ENCODE measurements at regions not wholly inside any gene's neighbourhood (a gene's known extent, or its start where the extent isn't known, plus 50 kb on each side); places are given as distances from the start of the nearest gene placed in this dataset.
"Not testable (repeated sequence)": the region's sequence is repeated elsewhere in the genome, so short reads cannot be mapped to it uniquely, and the experiment has no call there.

DNA sequence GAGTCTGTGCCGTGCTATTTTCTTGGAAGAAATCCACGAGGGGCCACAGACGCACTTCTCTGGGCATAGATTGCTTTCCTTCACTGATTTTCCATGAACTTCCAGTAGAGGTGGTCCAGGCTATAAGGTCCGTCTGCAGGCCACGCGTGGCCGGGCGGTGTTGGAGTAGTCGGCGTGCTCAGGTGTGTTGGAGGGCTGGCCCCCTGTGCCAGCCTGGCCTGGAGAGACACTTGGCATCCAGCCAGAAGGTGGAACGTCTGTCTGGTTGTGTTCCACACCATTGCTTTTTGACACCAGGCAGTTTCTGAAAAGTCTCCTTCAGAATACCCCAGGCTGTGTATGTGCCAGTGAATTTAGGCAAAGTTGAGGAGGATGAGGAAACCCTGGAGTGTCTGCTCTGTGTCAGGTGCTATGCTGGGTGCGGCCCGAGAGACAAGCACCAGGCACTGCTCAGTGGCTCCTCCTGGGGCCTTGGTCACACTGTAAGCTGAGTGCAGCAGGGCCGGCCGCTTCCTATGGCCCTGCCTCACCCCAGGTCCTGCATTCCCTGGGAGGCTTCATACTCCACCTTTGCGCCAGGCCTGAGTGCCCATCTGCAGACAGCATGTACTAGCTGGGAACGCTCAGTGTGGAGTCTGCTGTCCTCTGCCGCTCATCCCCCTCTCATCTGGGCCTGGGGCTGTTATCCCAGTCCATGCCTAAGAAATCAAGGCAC lies 52.1 kb upstream of the TAMM41 start:
- no peaks in the 10 kb centered on the region for H3K36me3 ChIP-seq (ENCODE audit: insufficient read depth, low read length)
- no peak overlapping the region for H3K4me3 ChIP-seq (ENCODE audit: low read depth, low read length)
- H3K27ac ChIP-seq (ENCODE audit: low read depth, low read length): no peak overlapping the region
- H3K79me2 ChIP-seq (ENCODE audit: control insufficient read depth, insufficient read depth, low read length, unreplicated experiment): no peaks in the 10 kb centered on the region
- peaks cover 7% of the 10 kb centered on the region; the same call in 1 of the 2 replicates for H3K27me3 ChIP-seq (ENCODE audit: insufficient read depth, low read length)
- H3K4me1 ChIP-seq (ENCODE audit: control insufficient read depth, insufficient read depth, low read length, unreplicated experiment): no peaks in the 10 kb centered on the region
- no peak overlapping the region for H2AFZ ChIP-seq (ENCODE audit: low read length, unreplicated experiment)

GRCh38 chr3:11899389-11899788 lies 52.7 kb upstream of the TAMM41 start:
- not testable (repeated sequence) for H2AFZ ChIP-seq (ENCODE audit: low read length, unreplicated experiment); H3K27ac ChIP-seq (ENCODE audit: low read depth, low read length); H3K4me1 ChIP-seq (ENCODE audit: control insufficient read depth, insufficient read depth, low read length, unreplicated experiment); H3K79me2 ChIP-seq (ENCODE audit: control insufficient read depth, insufficient read depth, low read length, unreplicated experiment); H3K4me3 ChIP-seq (ENCODE audit: low read depth, low read length); H3K27me3 ChIP-seq (ENCODE audit: insufficient read depth, low read length); H3K36me3 ChIP-seq (ENCODE audit: insufficient read depth, low read length)

DNA sequence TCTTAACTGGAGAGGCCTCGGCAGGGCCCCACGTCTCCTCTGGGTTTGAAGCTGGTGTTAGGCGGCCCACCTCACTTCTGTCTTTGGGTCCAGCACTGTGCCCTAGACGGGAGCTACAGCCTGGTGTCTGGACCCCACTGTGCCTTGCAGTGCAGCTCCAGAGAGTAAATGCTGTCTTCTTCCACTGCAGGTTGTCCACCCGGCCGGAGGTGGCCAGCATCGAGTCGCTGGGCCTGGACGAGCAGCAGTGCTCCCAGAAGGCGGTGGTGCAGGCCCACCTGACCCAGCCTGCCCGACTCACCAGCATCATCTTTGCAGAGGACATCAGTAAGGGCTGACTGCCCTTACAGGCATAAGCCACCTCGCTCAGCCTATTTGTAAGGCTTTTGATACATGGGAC lies 53.1 kb upstream of the TAMM41 start:
- peaks cover 7% of the 10 kb centered on the region; the same call in 1 of the 2 replicates for H3K27me3 ChIP-seq (ENCODE audit: insufficient read depth, low read length)
- H3K36me3 ChIP-seq (ENCODE audit: insufficient read depth, low read length): no peaks in the 10 kb centered on the region
- H3K4me3 ChIP-seq (ENCODE audit: low read depth, low read length): no peak overlapping the region
- no peaks in the 10 kb centered on the region for H3K79me2 ChIP-seq (ENCODE audit: control insufficient read depth, insufficient read depth, low read length, unreplicated experiment)
- H3K27ac ChIP-seq (ENCODE audit: low read depth, low read length): no peak overlapping the region
- no peak overlapping the region for H2AFZ ChIP-seq (ENCODE audit: low read length, unreplicated experiment)
- no peaks in the 10 kb centered on the region for H3K4me1 ChIP-seq (ENCODE audit: control insufficient read depth, insufficient read depth, low read length, unreplicated experiment)

DNA sequence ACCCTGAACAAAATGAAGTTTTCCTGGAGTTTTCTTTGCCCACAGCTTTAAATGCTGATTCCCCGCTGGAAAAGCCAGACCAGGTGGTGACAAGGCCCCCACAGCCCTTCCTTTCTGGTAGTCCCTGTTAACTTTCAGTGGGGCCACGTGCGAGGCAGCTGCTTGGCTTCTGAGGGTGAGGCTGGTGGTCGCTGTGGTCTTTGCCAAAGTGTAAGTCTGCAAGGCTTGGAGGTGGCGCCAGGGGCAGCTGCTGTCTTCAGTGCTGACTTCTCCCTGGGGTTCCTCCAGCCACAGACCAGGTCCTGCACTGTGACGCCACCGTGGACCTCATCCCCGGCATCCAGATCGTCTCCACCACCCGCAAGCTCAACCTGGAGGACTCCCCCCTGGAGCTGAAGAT lies 54.1 kb upstream of the TAMM41 start:
- no peak overlapping the region for H2AFZ ChIP-seq (ENCODE audit: low read length, unreplicated experiment)
- H3K79me2 ChIP-seq (ENCODE audit: control insufficient read depth, insufficient read depth, low read length, unreplicated experiment): no peaks in the 10 kb centered on the region
- H3K4me3 ChIP-seq (ENCODE audit: low read depth, low read length): no peak overlapping the region
- no peak overlapping the region for H3K27ac ChIP-seq (ENCODE audit: low read depth, low read length)
- H3K27me3 ChIP-seq (ENCODE audit: insufficient read depth, low read length): peaks cover 5% of the 10 kb centered on the region; the same call in 1 of the 2 replicates
- no peaks in the 10 kb centered on the region for H3K36me3 ChIP-seq (ENCODE audit: insufficient read depth, low read length)
- H3K4me1 ChIP-seq (ENCODE audit: control insufficient read depth, insufficient read depth, low read length, unreplicated experiment): no peaks in the 10 kb centered on the region

DNA sequence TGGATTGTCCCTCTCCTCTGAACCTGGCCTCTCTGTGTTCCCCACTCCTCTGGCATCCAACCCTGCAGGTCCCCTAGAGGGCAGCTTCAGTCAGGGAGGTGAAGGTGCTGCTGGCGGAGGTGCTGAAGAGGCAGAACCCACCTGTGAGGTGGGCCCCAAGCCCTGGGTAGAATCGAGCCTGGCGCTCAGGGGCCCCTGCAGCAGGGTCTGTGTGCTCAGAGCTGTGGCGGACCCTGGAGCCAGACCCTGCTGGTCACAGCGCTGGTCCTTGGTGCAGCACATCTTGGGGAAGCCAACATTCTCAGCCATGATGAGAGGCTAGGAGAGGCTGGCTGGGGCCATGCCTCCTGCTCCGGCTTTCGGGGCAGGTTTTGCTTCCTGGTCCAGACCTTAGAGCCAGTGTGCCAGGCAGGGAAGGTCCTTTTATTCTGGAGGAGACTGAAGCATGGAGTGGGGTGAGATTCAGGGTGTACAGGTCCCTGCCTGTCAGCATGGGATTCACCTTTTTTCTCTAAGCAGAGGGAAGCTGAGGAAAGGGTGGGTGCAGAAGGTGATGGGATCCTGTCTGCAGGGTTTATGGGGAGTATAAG lies 54.7 kb upstream of the TAMM41 start:
- H2AFZ ChIP-seq (ENCODE audit: low read length, unreplicated experiment): no peak overlapping the region
- no peak overlapping the region for H3K4me3 ChIP-seq (ENCODE audit: low read depth, low read length)
- H3K79me2 ChIP-seq (ENCODE audit: control insufficient read depth, insufficient read depth, low read length, unreplicated experiment): no peaks in the 10 kb centered on the region
- H3K4me1 ChIP-seq (ENCODE audit: control insufficient read depth, insufficient read depth, low read length, unreplicated experiment): no peaks in the 10 kb centered on the region
- peaks cover 8% of the 10 kb centered on the region; the same call in 1 of the 2 replicates for H3K27me3 ChIP-seq (ENCODE audit: insufficient read depth, low read length)
- H3K27ac ChIP-seq (ENCODE audit: low read depth, low read length): no peak overlapping the region
- no peaks in the 10 kb centered on the region for H3K36me3 ChIP-seq (ENCODE audit: insufficient read depth, low read length)

DNA sequence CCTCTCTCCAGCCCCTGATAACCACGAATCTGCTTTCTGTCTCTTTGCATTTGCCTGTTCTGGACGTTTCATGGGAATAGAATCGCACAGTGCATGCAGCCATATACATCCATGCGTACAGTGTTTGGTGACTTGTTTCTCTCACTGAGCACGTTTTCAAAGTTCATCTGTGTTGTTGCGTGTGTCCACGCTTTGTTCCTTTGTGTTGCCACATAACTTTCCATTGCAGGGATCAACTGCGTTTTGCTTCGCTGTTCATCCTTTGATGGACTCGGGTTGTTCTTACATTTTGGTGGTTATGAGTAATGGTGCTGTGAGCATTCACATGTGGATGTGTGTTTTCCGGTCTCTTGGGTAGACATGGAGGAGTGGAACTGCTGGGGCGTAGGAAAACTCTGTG lies 56.4 kb upstream of the TAMM41 start:
- H2AFZ ChIP-seq (ENCODE audit: low read length, unreplicated experiment): no peak overlapping the region
- H3K27ac ChIP-seq (ENCODE audit: low read depth, low read length): no peak overlapping the region
- no peaks in the 10 kb centered on the region for H3K79me2 ChIP-seq (ENCODE audit: control insufficient read depth, insufficient read depth, low read length, unreplicated experiment)
- no peaks in the 10 kb centered on the region for H3K36me3 ChIP-seq (ENCODE audit: insufficient read depth, low read length)
- H3K27me3 ChIP-seq (ENCODE audit: insufficient read depth, low read length): peaks cover 25% of the 10 kb centered on the region
- no peak overlapping the region for H3K4me3 ChIP-seq (ENCODE audit: low read depth, low read length)
- no peaks in the 10 kb centered on the region for H3K4me1 ChIP-seq (ENCODE audit: control insufficient read depth, insufficient read depth, low read length, unreplicated experiment)

GRCh38 chr3:11903447-11903846 lies 56.8 kb upstream of the TAMM41 start:
- H3K27me3 ChIP-seq (ENCODE audit: insufficient read depth, low read length): peaks cover 29% of the 10 kb centered on the region
- H3K27ac ChIP-seq (ENCODE audit: low read depth, low read length): no peak overlapping the region
- H2AFZ ChIP-seq (ENCODE audit: low read length, unreplicated experiment): no peak overlapping the region
- H3K79me2 ChIP-seq (ENCODE audit: control insufficient read depth, insufficient read depth, low read length, unreplicated experiment): no peaks in the 10 kb centered on the region
- H3K36me3 ChIP-seq (ENCODE audit: insufficient read depth, low read length): no peaks in the 10 kb centered on the region
- no peaks in the 10 kb centered on the region for H3K4me1 ChIP-seq (ENCODE audit: control insufficient read depth, insufficient read depth, low read length, unreplicated experiment)
- no peak overlapping the region for H3K4me3 ChIP-seq (ENCODE audit: low read depth, low read length)

- Histone ChIP-seq H3K36me3 (ENCODE audit: insufficient read depth, low read length) (no peaks in the 10 kb centered on the region), H3K27ac (ENCODE audit: low read depth, low read length) (no peak overlapping the region), H2AFZ (ENCODE audit: low read length, unreplicated experiment) (no peak overlapping the region), H3K4me3 (ENCODE audit: low read depth, low read length) (no peak overlapping the region), H3K4me1 (ENCODE audit: control insufficient read depth, insufficient read depth, low read length, unreplicated experiment) (no peaks in the 10 kb centered on the region), H3K79me2 (ENCODE audit: control insufficient read depth, insufficient read depth, low read length, unreplicated experiment) (no peaks in the 10 kb centered on the region), H3K27me3 (ENCODE audit: insufficient read depth, low read length) (peaks cover 29% of the 10 kb centered on the region)
These were observed 57.5 kb upstream of the TAMM41 start for GRCh38 chr3:11904157-11904556.

DNA sequence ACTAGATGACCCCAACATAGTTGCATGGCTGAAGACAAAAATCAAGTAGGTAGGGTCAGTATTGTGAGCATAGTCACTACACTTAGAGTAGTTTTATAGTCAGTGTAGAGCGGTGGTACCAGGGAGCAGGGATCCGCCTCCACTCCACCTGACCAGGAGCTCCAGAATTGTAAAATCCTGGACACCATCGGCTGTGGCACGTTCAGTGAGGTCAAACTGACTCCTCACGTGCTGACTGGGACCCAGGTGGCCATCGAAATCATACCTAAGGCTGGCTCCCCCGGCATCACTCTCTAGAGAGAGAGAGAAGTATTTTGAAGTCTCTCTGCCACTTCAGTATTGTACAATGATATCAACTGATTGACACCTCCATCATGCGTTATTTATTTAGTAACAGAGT lies 59.7 kb upstream of the TAMM41 start:
- Histone ChIP-seq H2AFZ (ENCODE audit: low read length, unreplicated experiment) (no peak overlapping the region), H3K27me3 (ENCODE audit: insufficient read depth, low read length) (peaks cover 44% of the 10 kb centered on the region)

DNA sequence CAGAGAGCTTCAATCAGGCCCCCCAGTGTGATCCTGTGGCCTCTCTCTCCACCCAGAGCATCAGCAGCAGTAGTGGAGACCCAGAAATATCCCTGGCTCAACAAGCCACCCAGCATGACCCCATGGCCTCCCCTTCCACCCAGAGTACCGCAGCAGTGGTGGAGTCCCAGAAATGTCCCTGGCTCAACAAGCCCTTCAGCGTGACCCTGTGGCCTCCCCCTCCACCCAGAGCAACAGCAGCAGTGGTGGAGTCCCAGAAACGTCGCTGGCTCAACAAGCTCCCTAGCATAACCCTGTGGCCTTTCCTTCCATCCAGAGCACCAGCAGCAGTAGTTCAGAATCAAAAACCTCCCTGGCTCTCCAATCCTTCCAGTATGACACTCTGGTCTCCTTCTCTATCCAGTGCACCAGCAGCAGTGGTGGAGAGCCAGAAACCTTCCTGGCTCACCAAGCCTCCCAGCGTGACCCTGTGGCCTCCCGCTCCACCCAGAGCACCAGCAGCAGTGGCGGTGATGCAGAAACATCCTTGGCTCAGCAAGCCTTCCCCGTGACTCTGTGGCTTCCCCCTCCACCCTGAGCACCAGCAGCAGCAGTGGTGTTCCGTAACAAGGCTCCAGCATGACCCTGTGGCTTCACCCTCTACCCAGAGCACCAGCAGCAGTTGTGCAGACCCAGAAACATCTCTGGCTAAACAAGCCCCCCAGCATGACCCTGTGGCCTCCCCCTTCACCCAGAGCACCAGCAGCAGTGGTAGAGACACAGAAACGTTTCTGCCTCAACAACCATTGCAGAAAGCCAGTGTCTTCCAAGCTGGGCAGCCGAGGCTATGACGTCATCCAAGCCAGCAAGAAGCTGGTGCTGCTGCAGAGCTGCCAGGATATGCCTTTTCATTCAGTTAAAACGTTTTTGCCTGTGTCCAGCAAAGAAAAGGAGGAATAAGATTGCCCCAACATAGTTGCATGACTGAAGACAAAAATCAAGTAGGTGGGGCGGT lies 61.3 kb upstream of the TAMM41 start:
- no peaks in the 10 kb centered on the region for H3K36me3 ChIP-seq (ENCODE audit: insufficient read depth, low read length)

More for the DNA sequence above, 59.7 kb upstream of the TAMM41 start:
- no peaks in the 10 kb centered on the region for H3K4me1 ChIP-seq (ENCODE audit: control insufficient read depth, insufficient read depth, low read length, unreplicated experiment)
- H3K4me3 ChIP-seq (ENCODE audit: low read depth, low read length): no peak overlapping the region
- no peaks in the 10 kb centered on the region for H3K36me3 ChIP-seq (ENCODE audit: insufficient read depth, low read length)
- no peaks in the 10 kb centered on the region for H3K79me2 ChIP-seq (ENCODE audit: control insufficient read depth, insufficient read depth, low read length, unreplicated experiment)
- H3K27ac ChIP-seq (ENCODE audit: low read depth, low read length): no peak overlapping the region

More for the DNA sequence above, 61.3 kb upstream of the TAMM41 start:
- no peak overlapping the region for H3K4me3 ChIP-seq (ENCODE audit: low read depth, low read length)
- no peaks in the 10 kb centered on the region for H3K79me2 ChIP-seq (ENCODE audit: control insufficient read depth, insufficient read depth, low read length, unreplicated experiment)
- no peak overlapping the region for H2AFZ ChIP-seq (ENCODE audit: low read length, unreplicated experiment)
- peaks cover 42% of the 10 kb centered on the region for H3K27me3 ChIP-seq (ENCODE audit: insufficient read depth, low read length)
- H3K4me1 ChIP-seq (ENCODE audit: control insufficient read depth, insufficient read depth, low read length, unreplicated experiment): no peaks in the 10 kb centered on the region
- H3K27ac ChIP-seq (ENCODE audit: low read depth, low read length): no peak overlapping the region
